Upper lobe of right lung (tissue), 1 donor: ENCODE measurements at regions not wholly inside any gene's neighbourhood (a gene's known extent, or its start where the extent isn't known, plus 50 kb on each side); places are given as distances from the start of the nearest gene placed in this dataset.

ENCODE experiments used
- ATAC-seq: fragments of 200-7000 bp; cut with Tn5 transposase; one replicate; pipeline ENCODE4 v1.9.1; 2020; ENCODE audit warnings: mild to moderate bottlenecking, moderate library complexity
- DNase-seq: peaks from one replicate; pipeline ENCODE4 v3.0.0-alpha.2; 2020
- H3K27ac ChIP-seq: fragments of 200-600 bp; one replicate; pipeline ENCODE4 v1.8.0; 2022
- H3K27me3 ChIP-seq: fragments of 200-600 bp; one replicate; pipeline ENCODE4 v1.8.0; 2022; ENCODE audit warnings: mild to moderate bottlenecking
- H3K36me3 ChIP-seq: fragments of 200-600 bp; one replicate; pipeline ENCODE4 v1.8.0; 2022
- H3K4me1 ChIP-seq: fragments of 200-600 bp; one replicate; pipeline ENCODE4 v1.8.0; 2022
- H3K4me3 ChIP-seq: fragments of 200-600 bp; one replicate; pipeline ENCODE4 v1.8.0; 2022; ENCODE audit warnings: mild to moderate bottlenecking
- H3K9me3 ChIP-seq: fragments of 200-600 bp; one replicate; pipeline ENCODE4 v1.8.0; 2022
- intact Hi-C: fragments of 100-400 bp; cut with DNase I; formaldehyde crosslinking; loops from one replicate; pipeline ENCODE4 v1.11.0; 2022
- TF ChIP-seq, protein P1 (sequence below): fragments of 200-600 bp; IDR thresholded peaks from one replicate; pipeline ENCODE4 v1.8.0; 2022; ENCODE audit warnings: antibody characterized with exemption
- donor health status: DM: no; HTN: yes; CAD: no; lungs with severe emphysema.

DNA sequence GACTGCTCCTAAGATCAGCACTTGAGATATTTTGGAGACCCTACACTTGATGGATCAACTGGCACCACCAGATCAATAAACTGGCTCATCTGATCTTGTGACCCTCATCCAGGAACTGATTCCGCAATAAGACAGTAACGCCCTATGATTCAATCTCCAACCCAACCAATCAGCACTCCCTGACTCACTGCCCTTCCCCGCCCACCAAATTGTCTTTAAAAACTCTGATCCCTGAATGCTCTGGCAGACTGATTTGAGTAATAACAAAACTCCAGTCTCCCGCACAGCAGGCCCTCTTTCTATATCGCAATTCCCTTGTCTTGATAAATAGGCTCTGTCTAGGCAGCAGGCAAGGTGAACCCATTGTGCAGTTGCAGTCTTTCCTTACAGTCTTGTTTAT, 677.0 kb downstream of the LRRC70 start:
- intact Hi-C loops, result no loop called here
- DNase-seq (no peak), ATAC-seq (no peak)
- H3K9me3 ChIP-seq, result no peaks in the 10 kb centered on the region
- H3K36me3 ChIP-seq, result no peaks in the 10 kb centered on the region
- H3K4me1 ChIP-seq, result no peaks in the 10 kb centered on the region
- no peaks in the 10 kb centered on the region for H3K27me3 ChIP-seq
- H3K4me3 ChIP-seq, result no peak overlapping the region
- TF ChIP-seq, protein P1, sequence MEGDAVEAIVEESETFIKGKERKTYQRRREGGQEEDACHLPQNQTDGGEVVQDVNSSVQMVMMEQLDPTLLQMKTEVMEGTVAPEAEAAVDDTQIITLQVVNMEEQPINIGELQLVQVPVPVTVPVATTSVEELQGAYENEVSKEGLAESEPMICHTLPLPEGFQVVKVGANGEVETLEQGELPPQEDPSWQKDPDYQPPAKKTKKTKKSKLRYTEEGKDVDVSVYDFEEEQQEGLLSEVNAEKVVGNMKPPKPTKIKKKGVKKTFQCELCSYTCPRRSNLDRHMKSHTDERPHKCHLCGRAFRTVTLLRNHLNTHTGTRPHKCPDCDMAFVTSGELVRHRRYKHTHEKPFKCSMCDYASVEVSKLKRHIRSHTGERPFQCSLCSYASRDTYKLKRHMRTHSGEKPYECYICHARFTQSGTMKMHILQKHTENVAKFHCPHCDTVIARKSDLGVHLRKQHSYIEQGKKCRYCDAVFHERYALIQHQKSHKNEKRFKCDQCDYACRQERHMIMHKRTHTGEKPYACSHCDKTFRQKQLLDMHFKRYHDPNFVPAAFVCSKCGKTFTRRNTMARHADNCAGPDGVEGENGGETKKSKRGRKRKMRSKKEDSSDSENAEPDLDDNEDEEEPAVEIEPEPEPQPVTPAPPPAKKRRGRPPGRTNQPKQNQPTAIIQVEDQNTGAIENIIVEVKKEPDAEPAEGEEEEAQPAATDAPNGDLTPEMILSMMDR, result no peak
- no peak overlapping the region for H3K27ac ChIP-seq

DNA sequence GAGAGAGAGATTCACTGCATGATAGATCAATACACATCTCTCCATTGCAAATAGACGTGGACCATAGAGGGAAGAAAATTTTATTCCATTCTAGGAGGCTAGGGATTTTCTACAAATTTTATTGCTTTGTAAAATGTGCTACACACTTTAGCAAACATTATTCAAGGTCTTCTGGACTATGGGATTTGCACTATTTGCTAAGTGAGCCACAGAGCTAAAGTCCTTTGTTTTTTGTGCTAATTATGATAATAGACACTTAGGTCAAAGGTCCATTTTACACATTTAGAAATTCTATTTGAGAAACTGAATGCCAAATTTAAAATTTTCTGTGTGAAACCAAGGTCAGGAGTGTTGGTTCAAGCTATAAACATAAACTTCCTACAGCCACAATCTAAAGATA, 672.3 kb downstream of the LRRC70 start:
- TF ChIP-seq, protein P1, result no peak
- Histone ChIP-seq H3K36me3 (no peaks in the 10 kb centered on the region), H3K9me3 (no peaks in the 10 kb centered on the region), H3K4me1 (no peaks in the 10 kb centered on the region), H3K27me3 (no peaks in the 10 kb centered on the region), H3K27ac (no peak overlapping the region), H3K4me3 (no peak overlapping the region)
- ATAC-seq (no peak), DNase-seq (no peak)
- intact Hi-C loops, result no loop called here

DNA sequence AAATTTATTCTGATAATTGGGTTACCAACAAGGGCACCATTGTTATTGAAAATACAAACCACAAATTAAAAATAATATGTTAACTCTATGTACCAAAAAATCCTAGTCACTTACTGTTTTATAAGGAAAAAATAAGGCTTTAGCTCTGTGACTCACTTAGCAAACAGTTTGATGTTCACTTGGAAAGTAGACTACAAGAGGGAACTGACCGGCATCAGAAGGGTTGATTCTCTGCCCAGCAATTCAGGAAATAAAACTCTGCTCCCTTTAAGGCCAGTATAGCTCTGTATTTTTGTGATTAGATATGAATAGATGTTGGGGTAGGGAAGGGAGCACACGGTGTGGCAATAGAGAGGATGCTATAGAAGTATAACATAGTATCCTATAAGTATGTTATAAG, 671.3 kb downstream of the LRRC70 start:
- intact Hi-C loops, result no loop called here
- no peak for DNase-seq
- no peak for ATAC-seq
- no peaks in the 10 kb centered on the region for H3K4me1 ChIP-seq
- no peak overlapping the region for H3K4me3 ChIP-seq
- TF ChIP-seq, protein P1, result no peak
- H3K27me3 ChIP-seq, result no peaks in the 10 kb centered on the region
- no peak overlapping the region for H3K27ac ChIP-seq
- H3K36me3 ChIP-seq, result no peaks in the 10 kb centered on the region
- no peaks in the 10 kb centered on the region for H3K9me3 ChIP-seq

DNA sequence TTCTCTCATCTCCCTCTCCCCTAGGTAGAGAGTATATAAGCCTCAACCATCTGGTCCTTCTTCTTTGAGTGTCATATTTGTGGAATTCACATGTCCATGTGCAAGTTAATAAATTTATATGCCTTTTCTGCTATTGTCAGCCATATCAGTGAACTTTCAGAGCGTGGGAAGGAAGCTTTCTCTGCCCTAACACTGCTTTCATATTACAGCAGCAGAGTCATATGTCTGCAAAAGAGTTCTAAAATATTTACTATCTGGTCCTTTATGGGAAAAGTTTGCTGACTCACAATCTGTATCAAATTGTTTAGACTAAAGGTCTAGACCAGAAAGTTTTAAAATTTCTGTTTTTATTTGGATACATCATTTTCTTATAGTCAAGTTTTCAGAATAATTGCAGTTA, 669.0 kb downstream of the LRRC70 start:
- TF ChIP-seq, protein P1, result no peak
- Histone ChIP-seq H3K4me3 (no peak overlapping the region), H3K27me3 (no peaks in the 10 kb centered on the region), H3K36me3 (no peaks in the 10 kb centered on the region), H3K4me1 (no peaks in the 10 kb centered on the region), H3K9me3 (no peaks in the 10 kb centered on the region), H3K27ac (no peak overlapping the region)
- intact Hi-C loops, result no loop called here
- ATAC-seq, result no peak
- no peak for DNase-seq

DNA sequence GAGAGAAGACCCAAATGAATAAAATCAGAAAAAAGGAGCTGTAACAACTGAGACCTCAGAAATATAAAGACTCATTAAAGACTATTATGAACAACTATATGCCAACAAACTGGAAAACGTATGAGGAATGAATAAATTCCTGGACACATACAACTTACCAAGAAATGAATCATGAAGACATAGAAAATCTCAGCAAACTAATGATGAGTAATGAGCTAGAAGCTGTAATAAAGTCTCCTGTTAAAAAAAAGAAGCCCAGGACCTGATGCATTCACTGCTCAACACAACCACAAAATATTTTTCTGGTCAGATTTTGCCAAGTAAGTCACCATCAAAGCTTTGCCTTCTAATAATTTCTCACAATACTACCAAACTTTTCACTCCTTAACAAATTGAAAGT, 666.7 kb downstream of the LRRC70 start:
- H3K9me3 ChIP-seq, result no peaks in the 10 kb centered on the region
- TF ChIP-seq, protein P1, result no peak
- H3K4me3 ChIP-seq, result no peak overlapping the region
- no peaks in the 10 kb centered on the region for H3K36me3 ChIP-seq
- H3K27me3 ChIP-seq, result no peaks in the 10 kb centered on the region
- DNase-seq (no peak), ATAC-seq (no peak)
- H3K27ac ChIP-seq, result no peak overlapping the region
- no peaks in the 10 kb centered on the region for H3K4me1 ChIP-seq
- intact Hi-C loops, result no loop called here

DNA sequence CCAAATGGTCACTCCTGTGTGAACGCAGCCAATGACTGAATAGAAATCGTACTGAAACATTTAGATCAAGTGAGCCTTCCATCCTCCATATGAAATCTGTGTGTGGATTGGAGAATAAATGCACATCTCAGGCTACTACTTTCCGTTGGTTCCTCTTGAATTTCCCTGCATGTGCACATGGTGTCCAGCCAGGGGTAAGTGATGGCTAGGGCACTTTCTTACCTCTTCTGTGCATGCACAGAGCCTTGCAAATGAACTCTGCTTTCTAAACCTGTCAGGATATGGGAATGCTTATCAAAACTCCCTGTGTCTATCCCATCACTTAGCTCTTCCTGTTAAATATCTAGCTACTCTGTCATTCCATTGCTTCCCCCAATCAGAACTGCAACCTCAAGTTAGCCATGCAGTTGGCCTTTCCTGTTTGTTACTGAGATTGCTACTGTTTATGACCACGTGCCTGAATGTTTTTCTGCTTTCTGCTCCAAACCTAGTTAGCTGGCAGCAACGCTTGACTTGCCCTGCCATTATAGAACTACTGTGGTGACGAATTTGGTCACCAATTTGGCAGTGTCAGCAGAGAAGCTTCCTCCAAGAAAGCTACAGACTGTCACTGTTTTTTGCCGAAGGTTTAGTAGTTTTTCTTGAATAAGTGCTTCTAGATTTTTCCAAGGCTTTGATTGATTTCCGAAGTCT, 661.6 kb downstream of the LRRC70 start:
- no peak overlapping the region for H3K4me3 ChIP-seq
- H3K9me3 ChIP-seq, result no peaks in the 10 kb centered on the region
- H3K36me3 ChIP-seq, result no peaks in the 10 kb centered on the region
- DNase-seq (no peak), ATAC-seq (no peak)
- TF ChIP-seq, protein P1, result no peak
- H3K4me1 ChIP-seq, result no peaks in the 10 kb centered on the region
- no peaks in the 10 kb centered on the region for H3K27me3 ChIP-seq
- no peak overlapping the region for H3K27ac ChIP-seq
- intact Hi-C loops, result no loop called here
